ENCODE measurements at regions not wholly inside any gene's neighbourhood (a gene's known extent, or its start where the extent isn't known, plus 50 kb on each side); places are given as distances from the start of the nearest gene placed in this dataset.

DNA sequence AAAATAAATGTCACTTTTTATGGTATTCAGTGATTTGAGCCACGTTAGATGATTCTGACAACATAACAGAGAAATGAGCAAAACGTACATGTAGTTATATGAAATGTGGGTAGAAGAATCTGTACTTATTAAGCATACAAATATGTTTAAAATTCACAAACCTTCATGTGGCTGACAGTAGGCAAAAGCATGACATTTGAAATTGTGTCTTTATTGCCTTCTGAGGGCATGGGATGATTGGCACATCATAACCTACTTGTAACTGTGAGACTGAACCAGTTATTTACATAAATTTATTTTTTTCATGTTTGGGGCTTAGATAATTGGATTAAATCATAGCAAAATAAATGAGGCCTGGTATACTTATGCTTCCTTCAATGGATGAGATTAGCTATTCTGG is 202.2 kb downstream of the DNAJB9 start:
- H3K36me3 ChIP-seq (ENCODE audit: control insufficient read depth, insufficient read depth, low read length) = no peaks in the 10 kb centered on the region
- no peaks in the 10 kb centered on the region for H3K27me3 ChIP-seq (replicated peaks; ENCODE audit: control insufficient read depth, insufficient read depth, low read length)
- no peak for DNase-seq (ENCODE audit: extremely low read depth, insufficient read length)
- no peak overlapping the region for H3K4me3 ChIP-seq (replicated peaks; ENCODE audit: low read depth, low read length)
- TF ChIP-seq, protein P1, sequence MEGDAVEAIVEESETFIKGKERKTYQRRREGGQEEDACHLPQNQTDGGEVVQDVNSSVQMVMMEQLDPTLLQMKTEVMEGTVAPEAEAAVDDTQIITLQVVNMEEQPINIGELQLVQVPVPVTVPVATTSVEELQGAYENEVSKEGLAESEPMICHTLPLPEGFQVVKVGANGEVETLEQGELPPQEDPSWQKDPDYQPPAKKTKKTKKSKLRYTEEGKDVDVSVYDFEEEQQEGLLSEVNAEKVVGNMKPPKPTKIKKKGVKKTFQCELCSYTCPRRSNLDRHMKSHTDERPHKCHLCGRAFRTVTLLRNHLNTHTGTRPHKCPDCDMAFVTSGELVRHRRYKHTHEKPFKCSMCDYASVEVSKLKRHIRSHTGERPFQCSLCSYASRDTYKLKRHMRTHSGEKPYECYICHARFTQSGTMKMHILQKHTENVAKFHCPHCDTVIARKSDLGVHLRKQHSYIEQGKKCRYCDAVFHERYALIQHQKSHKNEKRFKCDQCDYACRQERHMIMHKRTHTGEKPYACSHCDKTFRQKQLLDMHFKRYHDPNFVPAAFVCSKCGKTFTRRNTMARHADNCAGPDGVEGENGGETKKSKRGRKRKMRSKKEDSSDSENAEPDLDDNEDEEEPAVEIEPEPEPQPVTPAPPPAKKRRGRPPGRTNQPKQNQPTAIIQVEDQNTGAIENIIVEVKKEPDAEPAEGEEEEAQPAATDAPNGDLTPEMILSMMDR (IDR thresholded peaks at IDR 0.05; ENCODE audit: insufficient read depth, low read length, poor library complexity, severe bottlenecking) = no peak

DNA sequence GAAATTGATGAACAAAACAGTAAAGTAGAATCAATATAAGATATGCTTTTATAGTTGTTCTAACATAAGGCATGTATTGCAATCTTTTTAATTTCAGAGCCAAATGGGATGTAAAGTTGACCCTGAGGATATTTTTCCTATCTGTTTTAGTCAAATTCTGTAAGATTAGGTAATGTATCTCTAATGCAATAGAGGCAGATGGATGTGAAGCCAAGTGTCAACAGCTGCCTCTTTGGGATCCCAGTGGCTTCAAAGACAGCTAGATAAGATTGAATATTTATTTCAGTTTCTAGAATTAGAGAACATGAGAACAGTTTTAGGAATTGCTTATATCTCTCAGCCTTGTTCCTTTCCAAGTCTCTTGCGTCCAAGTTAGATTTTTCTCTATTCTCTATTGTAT is 208.3 kb downstream of the DNAJB9 start:
- no peaks in the 10 kb centered on the region for H3K27me3 ChIP-seq (replicated peaks; ENCODE audit: control insufficient read depth, insufficient read depth, low read length)
- H3K36me3 ChIP-seq (ENCODE audit: control insufficient read depth, insufficient read depth, low read length) = no peaks in the 10 kb centered on the region
- no peak overlapping the region for H3K4me3 ChIP-seq (replicated peaks; ENCODE audit: low read depth, low read length)
- no peak for DNase-seq (ENCODE audit: extremely low read depth, insufficient read length)
- TF ChIP-seq, protein P1 (IDR thresholded peaks at IDR 0.05; ENCODE audit: insufficient read depth, low read length, poor library complexity, severe bottlenecking) = no peak

DNA sequence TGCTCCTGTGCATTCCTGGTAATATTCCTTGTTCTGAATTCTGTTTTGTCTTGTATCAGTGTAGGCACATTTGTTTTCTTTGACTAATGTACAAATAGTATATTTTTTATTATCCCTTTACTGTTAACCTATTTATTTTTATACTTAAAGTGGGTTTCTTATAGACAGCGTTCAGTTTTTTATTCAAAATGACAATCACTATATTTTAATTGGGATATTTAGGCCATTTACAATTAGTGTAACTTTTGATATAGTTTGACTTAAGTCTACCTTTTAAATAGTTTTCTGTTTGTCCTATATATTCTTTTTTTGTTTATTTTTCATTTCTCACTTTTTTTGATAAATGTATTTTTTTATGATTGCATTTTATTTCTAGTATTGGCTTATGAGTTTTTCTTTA is 219.8 kb downstream of the DNAJB9 start:
- Histone ChIP-seq H3K4me3 (replicated peaks; ENCODE audit: low read depth, low read length) (no peak overlapping the region), H3K27me3 (replicated peaks; ENCODE audit: control insufficient read depth, insufficient read depth, low read length) (no peaks in the 10 kb centered on the region), H3K36me3 (ENCODE audit: control insufficient read depth, insufficient read depth, low read length) (no peaks in the 10 kb centered on the region)
- TF ChIP-seq, protein P1 (IDR thresholded peaks at IDR 0.05; ENCODE audit: insufficient read depth, low read length, poor library complexity, severe bottlenecking) = no peak
- DNase-seq (ENCODE audit: extremely low read depth, insufficient read length) = no peak

DNA sequence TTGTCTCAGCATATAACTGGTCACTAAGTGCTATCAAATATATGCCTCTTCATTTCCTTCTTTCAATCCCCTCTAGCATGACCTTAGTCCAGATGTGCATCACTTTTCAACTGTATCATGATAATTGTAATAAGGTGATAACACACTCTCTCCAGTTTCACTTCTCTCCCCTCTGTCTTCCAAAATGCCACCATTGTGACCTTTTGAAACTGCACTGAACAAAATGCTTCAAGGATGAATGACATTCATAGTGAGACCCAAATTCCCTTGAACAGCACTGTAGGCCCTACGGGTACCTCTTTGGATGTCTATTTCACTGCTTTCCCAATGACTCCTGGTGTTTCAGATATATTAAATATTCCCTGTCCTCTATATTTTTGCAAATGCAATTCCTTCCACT is 224.8 kb downstream of the DNAJB9 start:
- TF ChIP-seq, protein P1 (IDR thresholded peaks at IDR 0.05; ENCODE audit: insufficient read depth, low read length, poor library complexity, severe bottlenecking) = no peak
- Histone ChIP-seq H3K27me3 (replicated peaks; ENCODE audit: control insufficient read depth, insufficient read depth, low read length) (no peaks in the 10 kb centered on the region), H3K4me3 (replicated peaks; ENCODE audit: low read depth, low read length) (no peak overlapping the region), H3K36me3 (ENCODE audit: control insufficient read depth, insufficient read depth, low read length) (no peaks in the 10 kb centered on the region)
- DNase-seq (ENCODE audit: extremely low read depth, insufficient read length) = no peak

DNA sequence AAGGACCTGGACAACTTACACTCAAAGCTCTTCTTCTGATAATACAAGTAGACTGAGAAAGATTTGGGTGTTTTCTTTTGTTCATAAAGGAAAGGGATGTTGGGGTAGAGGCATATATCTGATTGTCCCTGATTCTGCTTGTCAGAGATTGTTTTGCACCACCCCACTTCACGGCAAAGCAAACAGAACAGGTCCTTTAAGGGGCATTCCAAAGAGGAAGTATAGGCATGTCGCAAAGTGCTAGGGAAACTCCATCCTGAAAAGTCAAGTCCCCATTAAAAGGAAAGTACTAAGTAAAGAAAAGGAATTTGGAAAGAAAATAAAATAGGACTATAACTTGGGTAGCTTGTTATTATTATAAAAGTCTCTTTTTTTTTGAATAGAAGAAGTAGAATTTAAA is 233.0 kb downstream of the DNAJB9 start:
- Histone ChIP-seq H3K4me3 (replicated peaks; ENCODE audit: low read depth, low read length) (no peak overlapping the region), H3K27me3 (replicated peaks; ENCODE audit: control insufficient read depth, insufficient read depth, low read length) (no peaks in the 10 kb centered on the region), H3K36me3 (ENCODE audit: control insufficient read depth, insufficient read depth, low read length) (no peaks in the 10 kb centered on the region)
- no peak for DNase-seq (ENCODE audit: extremely low read depth, insufficient read length)
- TF ChIP-seq, protein P1 (IDR thresholded peaks at IDR 0.05; ENCODE audit: insufficient read depth, low read length, poor library complexity, severe bottlenecking) = no peak

DNA sequence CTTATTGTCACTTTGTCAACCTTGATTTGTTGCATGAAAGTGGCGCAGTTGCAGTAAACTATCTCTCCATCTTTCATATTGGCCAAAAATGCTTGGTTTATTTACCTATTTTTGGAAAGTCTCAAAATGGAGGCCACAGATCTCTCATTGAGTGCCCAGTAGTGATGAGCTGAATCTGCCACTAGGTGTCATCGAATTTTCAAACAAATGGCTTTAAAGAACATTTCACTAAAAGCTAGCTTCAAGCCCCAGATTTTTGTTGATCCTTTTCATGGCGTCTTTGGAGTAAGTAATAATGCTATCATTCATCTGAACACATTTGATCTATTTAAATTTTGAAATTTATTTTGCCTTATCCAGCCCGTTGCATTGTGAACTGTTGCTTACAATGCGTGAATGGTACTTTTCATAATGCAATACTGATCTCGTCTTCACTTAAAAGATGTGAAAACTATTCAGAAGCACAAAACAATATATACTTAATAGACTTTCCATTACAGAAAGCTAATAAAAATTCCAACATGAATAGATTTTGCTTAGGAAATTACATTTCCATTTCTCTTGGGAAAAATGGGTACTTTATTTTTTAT is 236.2 kb downstream of the DNAJB9 start:
- Histone ChIP-seq H3K4me3 (replicated peaks; ENCODE audit: low read depth, low read length) (no peak overlapping the region), H3K36me3 (ENCODE audit: control insufficient read depth, insufficient read depth, low read length) (no peaks in the 10 kb centered on the region), H3K27me3 (replicated peaks; ENCODE audit: control insufficient read depth, insufficient read depth, low read length) (no peaks in the 10 kb centered on the region)
- TF ChIP-seq, protein P1 (IDR thresholded peaks at IDR 0.05; ENCODE audit: insufficient read depth, low read length, poor library complexity, severe bottlenecking) = peak; percentile 63
- DNase-seq (ENCODE audit: extremely low read depth, insufficient read length) = no peak
